ENCODE measurements at regions not wholly inside any gene's neighbourhood (a gene's known extent, or its start where the extent isn't known, plus 50 kb on each side); places are given as distances from the start of the nearest gene placed in this dataset.

DNA sequence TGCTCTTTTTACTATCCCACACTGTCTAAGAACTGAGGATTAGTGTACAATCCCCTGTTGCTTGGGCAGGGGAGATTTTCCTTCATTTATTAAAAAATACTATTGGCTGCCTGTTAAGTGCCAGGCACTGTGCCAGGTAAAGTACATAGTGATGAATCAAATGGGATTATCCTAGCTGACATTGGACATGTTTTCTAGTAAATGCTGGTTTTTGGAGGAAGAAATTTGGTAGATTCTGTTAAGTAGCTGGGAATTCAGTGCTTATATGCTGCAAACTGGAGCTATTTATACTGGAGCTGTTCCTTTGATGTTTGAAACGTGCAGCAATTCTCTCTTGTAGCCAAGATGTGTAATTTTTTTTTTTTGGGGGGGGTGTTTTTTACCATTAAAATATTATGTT, 299.6 kb downstream of the EMP1 start:
- no peak for TF ChIP-seq POLR2AphosphoS5 (IDR thresholded peaks at IDR 0.05; ENCODE audit: low read depth, low read length)
- no peak for TF ChIP-seq ZSCAN31 (CRISPR knock-in tag; IDR thresholded peaks at IDR 0.05; ENCODE audit: low read depth)
- no peak for TF ChIP-seq POLR2A (IDR thresholded peaks at IDR 0.05; ENCODE audit: insufficient read depth in 1 of 2, low read depth in 2 of 2, low read length in 2 of 2)
- TF ChIP-seq, protein P1, sequence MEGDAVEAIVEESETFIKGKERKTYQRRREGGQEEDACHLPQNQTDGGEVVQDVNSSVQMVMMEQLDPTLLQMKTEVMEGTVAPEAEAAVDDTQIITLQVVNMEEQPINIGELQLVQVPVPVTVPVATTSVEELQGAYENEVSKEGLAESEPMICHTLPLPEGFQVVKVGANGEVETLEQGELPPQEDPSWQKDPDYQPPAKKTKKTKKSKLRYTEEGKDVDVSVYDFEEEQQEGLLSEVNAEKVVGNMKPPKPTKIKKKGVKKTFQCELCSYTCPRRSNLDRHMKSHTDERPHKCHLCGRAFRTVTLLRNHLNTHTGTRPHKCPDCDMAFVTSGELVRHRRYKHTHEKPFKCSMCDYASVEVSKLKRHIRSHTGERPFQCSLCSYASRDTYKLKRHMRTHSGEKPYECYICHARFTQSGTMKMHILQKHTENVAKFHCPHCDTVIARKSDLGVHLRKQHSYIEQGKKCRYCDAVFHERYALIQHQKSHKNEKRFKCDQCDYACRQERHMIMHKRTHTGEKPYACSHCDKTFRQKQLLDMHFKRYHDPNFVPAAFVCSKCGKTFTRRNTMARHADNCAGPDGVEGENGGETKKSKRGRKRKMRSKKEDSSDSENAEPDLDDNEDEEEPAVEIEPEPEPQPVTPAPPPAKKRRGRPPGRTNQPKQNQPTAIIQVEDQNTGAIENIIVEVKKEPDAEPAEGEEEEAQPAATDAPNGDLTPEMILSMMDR (CRISPR knock-in tag; IDR thresholded peaks at IDR 0.05) = no peak
- TF ChIP-seq CBX2 (IDR thresholded peaks at IDR 0.05; ENCODE audit: low read depth, low read length) = no peak
- TF ChIP-seq CBX2 (CRISPR knock-in tag; IDR thresholded peaks at IDR 0.05; ENCODE audit: low read depth) = no peak

Data from HepG2 (cell line).